SK-N-SH (cell line): ENCODE measurements at regions not wholly inside any gene's neighbourhood (a gene's known extent, or its start where the extent isn't known, plus 50 kb on each side); places are given as distances from the start of the nearest gene placed in this dataset.

Experiments
- CTCF ChIA-PET: fragments of 300-600, 350-600 bp; formaldehyde crosslinking; extraction: SDS; loops from one replicate; lab custom pipeline; 2021; lab: Yijun Ruan, JAX
- POLR2A ChIA-PET: fragments of 350-600 bp; sonication (Branson Sonifier 250); formaldehyde crosslinking; extraction: SDS; loops from one replicate; lab custom pipeline; 2020; ENCODE audit warnings: antibody characterized with exemption, inconsistent platforms; lab: Yijun Ruan, JAX
- DNase-seq: peaks from one replicate; pipeline ENCODE4 v3.0.0; 2012
- H2AFZ ChIP-seq: fragments of 200-600 bp; sonication (generic); 2 replicates; pipeline ENCODE4 v1.8.1; 2016; ENCODE audit warnings: antibody characterized with exemption, mild to moderate bottlenecking, low read depth
- H3F3A ChIP-seq: fragments of 200-600 bp; sonication (generic); replicated peaks from 2 replicates; pipeline ENCODE3; 2016; ENCODE audit warnings: antibody characterized with exemption, mild to moderate bottlenecking; ENCODE audit not compliant: insufficient read depth
- H3K27ac ChIP-seq, 2 experiments: fragments of 200-500 bp in 1 of 2; fragments of 200-600 bp in 1 of 2; sonication (Bioruptor generic) in 1 of 2; sonication (generic), shearing (Covaris generic) in 1 of 2; 2 replicates each; pipeline versions ENCODE4 v1.5.1 to v1.6.1; 2014 to 2016; ENCODE audit warnings: low read depth in 2 of 2, inconsistent platforms in 1 of 2, low read length in 1 of 2, mild to moderate bottlenecking in 1 of 2, mixed read lengths in 1 of 2
- H3K27me3 ChIP-seq: fragments of 200-600 bp; sonication (generic), shearing (Covaris generic); 2 replicates; pipeline ENCODE4 v1.6.1; 2016; ENCODE audit warnings: mixed run types; ENCODE audit not compliant: insufficient read depth
- H3K36me3 ChIP-seq, 2 experiments: fragments of 200-500 bp in 1 of 2; fragments of 200-600 bp in 1 of 2; sonication (Bioruptor generic) in 1 of 2; sonication (generic) in 1 of 2; replicated peaks in 1 of 2; 2 replicates each; pipeline versions ENCODE3 to v1.5.1; 2014 to 2016; ENCODE audit warnings: low read length in 1 of 2, mild to moderate bottlenecking in 1 of 2; ENCODE audit not compliant: insufficient read depth in 2 of 2, control insufficient read depth in 1 of 2
- H3K4me1 ChIP-seq, 2 experiments: fragments of 200-500 bp in 1 of 2; fragments of 200-600 bp in 1 of 2; sonication (Bioruptor generic) in 1 of 2; sonication (generic), shearing (Covaris generic) in 1 of 2; 2 replicates each; pipeline versions ENCODE4 v1.5.1 to v1.6.1; 2014 to 2016; ENCODE audit warnings: low read depth in 1 of 2, low read length in 1 of 2, mixed run types in 1 of 2; ENCODE audit not compliant: insufficient read depth in 2 of 2, control insufficient read depth in 1 of 2
- H3K4me2 ChIP-seq: fragments of 200-600 bp; sonication (generic), shearing (Covaris generic); 2 replicates; pipeline ENCODE4 v1.6.1; 2017; ENCODE audit warnings: mixed run types
- H3K4me3 ChIP-seq, 2 experiments: fragments of 200-500 bp in 1 of 2; fragments of 200-600 bp in 1 of 2; sonication (Bioruptor generic) in 1 of 2; sonication (generic), shearing (Covaris generic) in 1 of 2; 2 replicates each; pipeline versions ENCODE4 v1.5.1 to v1.8.1; 2014 to 2016; ENCODE audit warnings: low read depth in 2 of 2, inconsistent platforms in 1 of 2, low read length in 1 of 2, mild to moderate bottlenecking in 1 of 2, mixed read lengths in 1 of 2, moderate library complexity in 1 of 2
- H3K79me2 ChIP-seq: fragments of 200-600 bp; sonication (generic); 2 replicates; pipeline ENCODE4 v1.8.1; 2017; ENCODE audit warnings: mild to moderate bottlenecking; ENCODE audit not compliant: insufficient read depth
- H3K9ac ChIP-seq: fragments of 200-600 bp; sonication (generic); 2 replicates; pipeline ENCODE4 v1.6.1; 2017; ENCODE audit warnings: mixed run types
- H3K9me2 ChIP-seq: fragments of 200-600 bp; sonication (generic); 2 replicates; pipeline ENCODE4 v1.6.1; 2017; ENCODE audit warnings: mixed run types
- H3K9me3 ChIP-seq: fragments of 200-600 bp; sonication (generic); 2 replicates; pipeline ENCODE4 v1.6.1; 2017; ENCODE audit warnings: mixed run types, mild to moderate bottlenecking, moderate library complexity
- H4K20me1 ChIP-seq: fragments of 200-600 bp; sonication (generic); 2 replicates; pipeline ENCODE4 v1.6.1; 2017; ENCODE audit warnings: mild to moderate bottlenecking, mixed run types; ENCODE audit not compliant: insufficient read depth
- CHD2 ChIP-seq: fragments of 150-350 bp; IDR thresholded peaks from 2 replicates; pipeline ENCODE4 v1.6.1; 2018; ENCODE audit warnings: low read length; ENCODE audit not compliant: partially characterized antibody
- FOSL2 ChIP-seq: IDR thresholded peaks from 2 replicates; pipeline ENCODE4 v1.4.0; 2012; ENCODE audit warnings: low read depth, mild to moderate bottlenecking, moderate library complexity, borderline replicate concordance
- FOXJ3 ChIP-seq: sonication (generic); formaldehyde crosslinking; IDR thresholded peaks from 2 replicates; pipeline ENCODE4 v1.5.1; 2020; ENCODE audit warnings: mild to moderate bottlenecking, missing genetic modification reagents
- GABPA ChIP-seq: IDR thresholded peaks from 2 replicates; pipeline ENCODE4 v1.4.0; 2012; ENCODE audit warnings: low read depth, mild to moderate bottlenecking
- GATA2 ChIP-seq: sonication (generic); formaldehyde crosslinking; IDR thresholded peaks from 2 replicates; pipeline ENCODE4 v1.5.0; 2020; ENCODE audit warnings: mild to moderate bottlenecking, missing genetic modification reagents
- JUND ChIP-seq: IDR thresholded peaks from 2 replicates; pipeline ENCODE4 v1.4.0; 2012
- PBX3 ChIP-seq: IDR thresholded peaks from 2 replicates; pipeline ENCODE4; 2012
- RAD21 ChIP-seq: IDR thresholded peaks from 2 replicates; pipeline ENCODE4 v1.6.1; 2012; ENCODE audit warnings: mild to moderate bottlenecking, low read length
- RCOR1 ChIP-seq: fragments of 150-350 bp; IDR thresholded peaks from 2 replicates; pipeline ENCODE4 v1.6.1; 2017; ENCODE audit warnings: antibody characterized with exemption, low read length
- REST ChIP-seq: IDR thresholded peaks from 2 replicates; pipeline ENCODE4 v1.6.1; 2012; ENCODE audit warnings: mild to moderate bottlenecking, low read depth, low read length, moderate library complexity
- SIN3A ChIP-seq: IDR thresholded peaks from 2 replicates; pipeline ENCODE4 v1.6.1; 2012; ENCODE audit warnings: low read depth, mild to moderate bottlenecking, low read length, moderate library complexity, borderline replicate concordance
- SMC3 ChIP-seq: IDR thresholded peaks from 2 replicates; pipeline ENCODE4 v1.6.1; 2012; ENCODE audit warnings: low read depth, low read length, improper control_type of control experiment
- TAF1 ChIP-seq: IDR thresholded peaks from 2 replicates; pipeline ENCODE4 v1.6.1; 2012; ENCODE audit warnings: low read depth, mild to moderate bottlenecking, low read length, moderate library complexity, borderline replicate concordance
- YY1 ChIP-seq: IDR thresholded peaks from 2 replicates; pipeline ENCODE4 v1.4.0; 2012; ENCODE audit warnings: low read depth, mild to moderate bottlenecking
- ZBTB33 ChIP-seq: IDR thresholded peaks from 2 replicates; pipeline ENCODE4 v1.4.0; 2012; ENCODE audit warnings: low read depth, borderline replicate concordance
- WGBS: methylation state at CpG from one replicate; pipeline ENCODE4 v1.1.6; 2017; ENCODE audit warnings: low lambda C conversion rate; 5-methylcytosine and 5-hydroxymethylcytosine counted together

GRCh38 chr15:45849136-45849535, 214.3 kb downstream of the SQOR start:
- Histone ChIP-seq H3K27ac (no peak overlapping the region), H3K4me1 (no peaks in the 10 kb centered on the region), H3K79me2 (no peaks in the 10 kb centered on the region), H3K9me2 (no peaks in the 10 kb centered on the region), H3K4me2 (no peak overlapping the region), H4K20me1 (no peaks in the 10 kb centered on the region)
- no peak for DNase-seq
- CTCF ChIA-PET, result no interaction called here
- TF ChIP-seq GABPA (no peak), FOSL2 (no peak), JUND (no peak), SIN3A (no peak)
- TF ChIP-seq, all 33 proteins: peak for 0
- no peak overlapping the region for H3K9ac ChIP-seq
- POLR2A ChIA-PET, result no interaction called here
- WGBS, result 13% methylated on average over 3 of the region's 3 CpGs
- H3F3A ChIP-seq, result no peaks in the 10 kb centered on the region
- no peaks in the 10 kb centered on the region for H3K9me3 ChIP-seq
- no peaks in the 10 kb centered on the region for H3K36me3 ChIP-seq
- no peak overlapping the region for H3K4me3 ChIP-seq
- H3K27me3 ChIP-seq, result no peaks in the 10 kb centered on the region
- H2AFZ ChIP-seq, result no peak overlapping the region

GRCh38 chr15:45854455-45855202, 219.8 kb downstream of the SQOR start:
- Histone ChIP-seq H3K4me1 (no peaks in the 10 kb centered on the region), H4K20me1 (no peaks in the 10 kb centered on the region), H3K36me3 (no peaks in the 10 kb centered on the region), H3K27me3 (no peaks in the 10 kb centered on the region), H3K9ac (no peak overlapping the region), H3F3A (no peaks in the 10 kb centered on the region), H3K9me3 (no peaks in the 10 kb centered on the region), H3K4me3 (no peak overlapping the region), H3K4me2 (no peak overlapping the region), H3K79me2 (no peaks in the 10 kb centered on the region), H3K27ac (no peak overlapping the region), H2AFZ (no peak overlapping the region), H3K9me2 (no peaks in the 10 kb centered on the region)
- no peak for DNase-seq
- TF ChIP-seq RAD21 (no peak), SIN3A (no peak), FOXJ3 (CRISPR knock-in tag) (no peak), FOSL2 (no peak), PBX3 (no peak), TAF1 (no peak), CHD2 (no peak), RCOR1 (no peak), GATA2 (CRISPR knock-in tag) (no peak), REST (no peak), ZBTB33 (no peak), SMC3 (no peak), YY1 (no peak)
- CTCF ChIA-PET, result no interaction called here
- 16% methylated on average over 6 of the region's 6 CpGs for WGBS
- POLR2A ChIA-PET, result no interaction called here
